Mesothelial cell of epicardium (in vitro differentiated cells): ENCODE measurements at regions not wholly inside any gene's neighbourhood (a gene's known extent, or its start where the extent isn't known, plus 50 kb on each side); places are given as distances from the start of the nearest gene placed in this dataset.

ENCODE experiments used
- DNase-seq, 2 experiments: peaks; one replicate each; pipeline ENCODE4 v3.0.0; 2021; ENCODE audit warnings: low spot score in 2 of 2; ENCODE audit not compliant: unreplicated experiment in 2 of 2
- H3K27ac Mint-ChIP-seq: 2 replicates; pipeline ENCODE4 v1.8.0; 2021; ENCODE audit warnings: mixed read lengths
- H3K27me3 Mint-ChIP-seq: 2 replicates; pipeline ENCODE4 v1.8.0; 2021; ENCODE audit warnings: low read depth, mixed read lengths
- H3K36me3 Mint-ChIP-seq: 2 replicates; pipeline ENCODE4 v1.8.0; 2021; ENCODE audit warnings: mixed read lengths
- H3K4me1 Mint-ChIP-seq: 2 replicates; pipeline ENCODE4 v1.8.0; 2021; ENCODE audit warnings: mixed read lengths
- H3K4me3 Mint-ChIP-seq: 2 replicates; pipeline ENCODE4 v1.8.0; 2021; ENCODE audit warnings: mild to moderate bottlenecking, moderate library complexity, mixed read lengths
- H3K9me3 Mint-ChIP-seq: 2 replicates; pipeline ENCODE4 v1.8.0; 2021; ENCODE audit warnings: mixed read lengths
- CTCF ChIP-seq: fragments of 200-600 bp; sonication (generic); IDR thresholded peaks from one replicate; pipeline ENCODE4 v1.5.0; 2021; ENCODE audit warnings: antibody characterized with exemption; ENCODE audit not compliant: unreplicated experiment

- no peak for DNase-seq
- Mint-ChIP-seq H3K27ac (no peak overlapping the region), H3K4me3 (no peak overlapping the region), H3K9me3 (no peaks in the 10 kb centered on the region), H3K4me1 (peaks cover 14% of the 10 kb centered on the region), H3K36me3 (no peaks in the 10 kb centered on the region), H3K27me3 (peaks cover 67% of the 10 kb centered on the region)
- TF ChIP-seq CTCF: no peak
These were observed 121.5 kb downstream of the PTCSC3 start for GRCh38 chr14:36055052-36055378.

GRCh38 chr14:36054353-36055051 is 122.0 kb downstream of the PTCSC3 start:
- H3K4me1 Mint-ChIP-seq: peaks cover 14% of the 10 kb centered on the region
- H3K27me3 Mint-ChIP-seq: peaks cover 66% of the 10 kb centered on the region
- no peaks in the 10 kb centered on the region for H3K9me3 Mint-ChIP-seq
- H3K36me3 Mint-ChIP-seq: no peaks in the 10 kb centered on the region
- no peak overlapping the region for H3K4me3 Mint-ChIP-seq
- no peak for TF ChIP-seq CTCF
- no peak overlapping the region for H3K27ac Mint-ChIP-seq
- DNase-seq: no peak

DNA sequence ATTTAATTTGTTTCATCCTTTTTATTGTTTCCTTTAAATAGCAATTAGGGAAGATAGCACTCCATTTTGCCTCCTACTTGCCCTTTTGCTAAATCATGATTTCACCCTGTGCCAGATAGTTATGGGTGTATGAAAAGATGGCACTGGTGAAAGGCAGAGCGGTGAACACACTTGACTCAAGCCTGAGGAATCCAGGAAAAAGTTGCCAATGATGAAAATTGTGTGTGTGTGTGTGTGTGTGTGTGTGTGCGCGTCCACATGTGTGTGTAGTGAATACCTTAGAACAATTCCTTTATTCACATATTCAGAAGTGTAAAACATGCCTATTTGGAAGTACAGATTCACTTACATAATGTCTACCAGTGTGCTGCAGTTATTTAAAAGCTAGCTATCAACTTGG is 123.8 kb downstream of the PTCSC3 start:
- no peaks in the 10 kb centered on the region for H3K36me3 Mint-ChIP-seq
- no peak overlapping the region for H3K4me3 Mint-ChIP-seq
- peaks cover 62% of the 10 kb centered on the region for H3K27me3 Mint-ChIP-seq
- no peaks in the 10 kb centered on the region for H3K9me3 Mint-ChIP-seq
- DNase-seq: no peak
- peaks cover 7% of the 10 kb centered on the region for H3K4me1 Mint-ChIP-seq
- no peak overlapping the region for H3K27ac Mint-ChIP-seq
- no peak for TF ChIP-seq CTCF

DNA sequence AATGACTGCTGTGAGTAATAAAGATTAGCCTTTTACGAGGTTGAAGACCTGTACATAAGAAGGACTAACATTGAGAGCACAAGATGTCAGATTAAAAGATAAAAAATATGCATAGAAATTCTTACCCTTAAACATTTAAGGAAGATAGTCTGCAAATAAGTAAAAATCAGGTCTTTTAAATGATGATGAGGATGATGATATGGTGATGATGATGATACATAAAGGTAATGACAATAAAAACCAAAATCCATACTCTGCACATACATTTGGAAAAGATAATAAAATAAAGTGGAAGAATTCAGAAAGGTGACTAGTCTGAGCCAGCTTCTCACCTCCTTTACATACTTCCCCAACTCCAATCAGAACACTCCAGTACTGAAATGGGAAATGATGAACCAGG is 124.5 kb downstream of the PTCSC3 start:
- no peak for TF ChIP-seq CTCF
- no peaks in the 10 kb centered on the region for H3K9me3 Mint-ChIP-seq
- no peak overlapping the region for H3K4me3 Mint-ChIP-seq
- no peak for DNase-seq
- H3K27ac Mint-ChIP-seq: no peak overlapping the region
- no peaks in the 10 kb centered on the region for H3K36me3 Mint-ChIP-seq
- peaks cover under 1% of the 10 kb centered on the region for H3K4me1 Mint-ChIP-seq
- peaks cover 60% of the 10 kb centered on the region for H3K27me3 Mint-ChIP-seq

- no peak for TF ChIP-seq CTCF
- no peaks in the 10 kb centered on the region for H3K9me3 Mint-ChIP-seq
- H3K27me3 Mint-ChIP-seq: peaks cover 49% of the 10 kb centered on the region
- no peak overlapping the region for H3K4me3 Mint-ChIP-seq
- no peak overlapping the region for H3K27ac Mint-ChIP-seq
- H3K4me1 Mint-ChIP-seq: no peaks in the 10 kb centered on the region
- no peak for DNase-seq
- no peaks in the 10 kb centered on the region for H3K36me3 Mint-ChIP-seq
These were observed 127.9 kb downstream of the PTCSC3 start for GRCh38 chr14:36048667-36049066.

DNA sequence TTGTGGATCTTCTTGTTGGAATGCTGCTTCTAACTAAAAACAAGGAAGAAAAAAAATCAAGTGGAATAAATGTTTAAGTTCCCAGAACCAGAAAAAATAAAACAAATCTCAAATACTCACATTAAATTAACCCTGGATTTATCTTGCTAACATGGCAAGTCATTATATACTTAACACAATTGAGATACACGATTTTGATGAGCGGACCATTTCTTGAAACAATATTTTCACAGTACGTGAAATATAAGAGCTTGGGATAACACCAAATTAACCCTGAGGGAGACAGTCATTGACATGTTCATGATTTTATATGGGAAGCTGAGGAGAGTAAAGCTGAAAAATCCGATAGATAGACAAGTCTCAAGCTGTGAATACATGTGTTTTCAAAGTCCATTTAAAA is 128.6 kb downstream of the PTCSC3 start:
- Mint-ChIP-seq H3K27ac (no peak overlapping the region), H3K27me3 (peaks cover 43% of the 10 kb centered on the region), H3K4me3 (no peak overlapping the region), H3K9me3 (no peaks in the 10 kb centered on the region), H3K36me3 (no peaks in the 10 kb centered on the region), H3K4me1 (no peaks in the 10 kb centered on the region)
- no peak for TF ChIP-seq CTCF
- no peak for DNase-seq
